C4-2B (cell line): ENCODE measurements at regions not wholly inside any gene's neighbourhood (a gene's known extent, or its start where the extent isn't known, plus 50 kb on each side); places are given as distances from the start of the nearest gene placed in this dataset.

Experiments used
- H3K27ac ChIP-seq: fragments of 450-650 bp; 2 replicates; pipeline ENCODE4 v1.5.1; 2017
- CTCF ChIP-seq: fragments of 450-650 bp; conservative IDR thresholded peaks from 2 replicates; pipeline ENCODE4 v1.5.1; 2017; ENCODE audit warnings: mild to moderate bottlenecking
- ZFX ChIP-seq: fragments of 450-650 bp; IDR thresholded peaks from 2 replicates; pipeline ENCODE4 v1.6.1; 2017

- no peak overlapping the region for H3K27ac ChIP-seq
- TF ChIP-seq CTCF: no peak
- TF ChIP-seq ZFX: no peak
Observed at GRCh38 chr12:28893365-28893764, 255.7 kb upstream of the FAR2 start.

- no peak for TF ChIP-seq ZFX
- TF ChIP-seq CTCF: no peak
- H3K27ac ChIP-seq: no peak overlapping the region
Observed at GRCh38 chr12:28893856-28894255, 255.2 kb upstream of the FAR2 start.

GRCh38 chr12:28896421-28896820 lies 252.7 kb upstream of the FAR2 start:
- TF ChIP-seq CTCF: no peak
- no peak for TF ChIP-seq ZFX
- H3K27ac ChIP-seq: no peak overlapping the region

GRCh38 chr12:28898038-28898437 lies 251.0 kb upstream of the FAR2 start:
- H3K27ac ChIP-seq: no peak overlapping the region
- TF ChIP-seq ZFX (no peak), CTCF (no peak)

GRCh38 chr12:28899951-28900350 lies 249.1 kb upstream of the FAR2 start:
- H3K27ac ChIP-seq: no peak overlapping the region
- TF ChIP-seq ZFX (no peak), CTCF (no peak)

- H3K27ac ChIP-seq: no peak overlapping the region
- TF ChIP-seq CTCF: no peak
- TF ChIP-seq ZFX: no peak
Observed at GRCh38 chr12:28905220-28905955, 243.7 kb upstream of the FAR2 start.

GRCh38 chr12:28908646-28909045 lies 240.4 kb upstream of the FAR2 start:
- TF ChIP-seq ZFX: no peak
- no peak overlapping the region for H3K27ac ChIP-seq

- TF ChIP-seq CTCF (no peak), ZFX (no peak)
- no peak overlapping the region for H3K27ac ChIP-seq
Observed at GRCh38 chr12:28909291-28909690, 239.8 kb upstream of the FAR2 start.
